ENCODE measurements at regions not wholly inside any gene's neighbourhood (a gene's known extent, or its start where the extent isn't known, plus 50 kb on each side); places are given as distances from the start of the nearest gene placed in this dataset.

- no peak for DNase-seq
- no peaks in the 10 kb centered on the region for H3K9me3 ChIP-seq
- H3K4me3 ChIP-seq, result no peak overlapping the region
- TF ChIP-seq POLR2AphosphoS5 (IDR thresholded peaks at IDR 0.05), result no peak
- TF ChIP-seq POLR2A (IDR thresholded peaks at IDR 0.05), result no peak
- TF ChIP-seq EP300 (IDR thresholded peaks at IDR 0.05), result no peak
- no peak for TF ChIP-seq CTCF (IDR thresholded peaks at IDR 0.05)
- H3K27me3 ChIP-seq, result no peaks in the 10 kb centered on the region
- H3K36me3 ChIP-seq, result no peaks in the 10 kb centered on the region
- no peak overlapping the region for H3K27ac ChIP-seq
- no peaks in the 10 kb centered on the region for H3K4me1 ChIP-seq
- ATAC-seq (ENCODE audit: low FRiP score in 2 of 2), result no peak
- WGBS, 2 donors, result 52 to 58% methylated on average over 1 of the region's 1 CpG
These were observed 292.5 kb downstream of the PHKB start for GRCh38 chr16:47753659-47754058.

Small RNA genes lying in the stretch of these regions (small RNA-seq; reads per million reads assigned to genes)
- gene AC141846.1, result 0 reads per million in 4 donors
